ENCODE measurements at regions not wholly inside any gene's neighbourhood (a gene's known extent, or its start where the extent isn't known, plus 50 kb on each side); places are given as distances from the start of the nearest gene placed in this dataset.

GRCh38 chr10:29720149-29720548 is 85.4 kb upstream of the SVIL start:
- Histone ChIP-seq H4K20me1 (replicated peaks; ENCODE audit: control insufficient read depth, extremely low read depth, insufficient read depth, low read length) (no peaks in the 10 kb centered on the region), H3K36me3 (ENCODE audit: control insufficient read depth in 2 of 2, extremely low read depth in 1 of 2, insufficient read depth in 2 of 2, low read length in 2 of 2) (no peaks in the 10 kb centered on the region), H3K27ac (ENCODE audit: insufficient read depth, low read depth, low read length) (no peak overlapping the region), H3K4me3 (replicated peaks in 1 of 3; ENCODE audit: insufficient read depth in 1 of 3, low read depth in 1 of 3, low read length in 3 of 3) (no peak overlapping the region), H3K9me1 (replicated peaks; ENCODE audit: control insufficient read depth, extremely low read depth, insufficient read depth, low read length) (no peaks in the 10 kb centered on the region), H3K4me2 (ENCODE audit: insufficient read depth, low read length) (no peak overlapping the region), H3K27me3 (ENCODE audit: control insufficient read depth in 2 of 2, insufficient read depth in 2 of 2, low read length in 2 of 2) (no peaks in the 10 kb centered on the region), H3K9ac (replicated peaks; ENCODE audit: extremely low read depth, insufficient read depth, low read length) (no peak overlapping the region), H3K4me1 (ENCODE audit: control insufficient read depth, extremely low read depth, insufficient read depth, low read length) (peaks cover 12% of the 10 kb centered on the region), H2AFZ (ENCODE audit: low read depth, low read length) (no peak overlapping the region), H3K79me2 (ENCODE audit: control insufficient read depth, insufficient read depth, low read length) (peaks cover 55% of the 10 kb centered on the region), H3K9me3 (replicated peaks; ENCODE audit: control insufficient read depth, insufficient read depth, low read length) (peaks cover 2% of the 10 kb centered on the region)
- dilution Hi-C loops (cut with MboI; ENCODE audit: extremely low pct_ligation_motif_present, low sequenced_read_pairs): no loop called here
- intact Hi-C loops (cut with micrococcal nuclease): no loop called here
- TF ChIP-seq EZH2 (IDR thresholded peaks at IDR 0.05; ENCODE audit: borderline replicate concordance, low read depth, low read length, severe bottlenecking) (no peak), FOS (IDR thresholded peaks at IDR 0.05; ENCODE audit: borderline replicate concordance, insufficient read depth, low read length) (no peak), CTCF (IDR thresholded peaks at IDR 0.05; ENCODE audit: extremely low read depth in 1 of 2, insufficient read depth in 1 of 2, low read depth in 1 of 2, low read length in 2 of 2) (no peak), POLR2A (IDR thresholded peaks at IDR 0.05; ENCODE audit: low read depth, low read length) (no peak), MAX (IDR thresholded peaks at IDR 0.05; ENCODE audit: insufficient read depth, insufficient read length) (no peak), POLR2AphosphoS5 (IDR thresholded peaks at IDR 0.05; ENCODE audit: insufficient read depth, low read depth, low read length) (no peak), MYC (IDR thresholded peaks at IDR 0.05; ENCODE audit: low read depth, low read length) (no peak), GATA2 (IDR thresholded peaks at IDR 0.05; ENCODE audit: insufficient read depth, insufficient read length, low read depth, low read length) (no peak), JUN (IDR thresholded peaks at IDR 0.05; ENCODE audit: borderline replicate concordance, insufficient read depth, insufficient read length, low read depth) (no peak)
- FAIRE-seq (no peak), DNase-seq (ENCODE audit: low read depth, low spot score) (no peak)
- POLR2A ChIA-PET: no interaction called here
- no TSS peak for BruUV-seq (replicated peaks)
- CTCF ChIA-PET: interaction anchor here (0.9 to 1.5 kb wide), 4 partner anchors 8 to 226 kb away, joined by 3 read pairs; no protein-coding TSS in a partner anchor

Data from endothelial cell of umbilical vein (primary cell).